ENCODE measurements at regions not wholly inside any gene's neighbourhood (a gene's known extent, or its start where the extent isn't known, plus 50 kb on each side); places are given as distances from the start of the nearest gene placed in this dataset.
A peak's percentile ranks its signal among the peaks of the same experiment; 100 is the strongest.

- FAIRE-seq (no peak), DNase-seq (ENCODE audit: extremely low spot score, insufficient read length, low read depth) (no peak)
These were observed 422.9 kb upstream of the OR4E1 start for GRCh38 chr14:22096514-22096895.

GRCh38 chr14:22095860-22096513 is 422.4 kb upstream of the OR4E1 start:
- FAIRE-seq (no peak), DNase-seq (ENCODE audit: extremely low spot score, insufficient read length, low read depth) (no peak)

GRCh38 chr14:22089940-22090339 is 416.3 kb upstream of the OR4E1 start:
- FAIRE-seq = no peak

GRCh38 chr14:22088614-22089342 is 415.2 kb upstream of the OR4E1 start:
- FAIRE-seq (no peak), DNase-seq (ENCODE audit: extremely low spot score, insufficient read length, low read depth) (no peak)

More at GRCh38 chr14:22089940-22090339, 416.3 kb upstream of the OR4E1 start:
- no peak for DNase-seq (ENCODE audit: extremely low spot score, insufficient read length, low read depth)

- no peak for FAIRE-seq
- no peak for DNase-seq (ENCODE audit: extremely low spot score, insufficient read length, low read depth)
These were observed 412.5 kb upstream of the OR4E1 start for GRCh38 chr14:22086131-22086530.

GRCh38 chr14:22084393-22085281 is 411.0 kb upstream of the OR4E1 start:
- no peak for FAIRE-seq
- no peak for DNase-seq (ENCODE audit: extremely low spot score, insufficient read length, low read depth)

- DNase-seq (ENCODE audit: extremely low spot score, insufficient read length, low read depth) (no peak), FAIRE-seq (no peak)
These were observed 407.7 kb upstream of the OR4E1 start for GRCh38 chr14:22081337-22081736.

- DNase-seq (ENCODE audit: extremely low spot score, insufficient read length, low read depth) = no peak
- FAIRE-seq = no peak
These were observed 406.1 kb upstream of the OR4E1 start for GRCh38 chr14:22079766-22080165.

- no peak for FAIRE-seq
- DNase-seq (ENCODE audit: extremely low spot score, insufficient read length, low read depth) = no peak
These were observed 400.2 kb upstream of the OR4E1 start for GRCh38 chr14:22073801-22074200.

GRCh38 chr14:22071006-22071405 is 397.4 kb upstream of the OR4E1 start:
- DNase-seq (ENCODE audit: extremely low spot score, insufficient read length, low read depth) (no peak), FAIRE-seq (peak; percentile 90)

GRCh38 chr14:22070119-22070982 is 396.7 kb upstream of the OR4E1 start:
- no peak for DNase-seq (ENCODE audit: extremely low spot score, insufficient read length, low read depth)
- peak; percentile 63 for FAIRE-seq

- DNase-seq (ENCODE audit: extremely low spot score, insufficient read length, low read depth) (no peak), FAIRE-seq (no peak)
These were observed 391.7 kb upstream of the OR4E1 start for GRCh38 chr14:22065347-22065746.

GRCh38 chr14:22059201-22059600 is 385.6 kb upstream of the OR4E1 start:
- DNase-seq (ENCODE audit: extremely low spot score, insufficient read length, low read depth) = no peak
- no peak for FAIRE-seq

GRCh38 chr14:22052795-22053194 is 379.2 kb upstream of the OR4E1 start:
- no peak for DNase-seq (ENCODE audit: extremely low spot score, insufficient read length, low read depth)
- FAIRE-seq = no peak

GRCh38 chr14:22047115-22047514 is 373.5 kb upstream of the OR4E1 start:
- FAIRE-seq = peak; percentile 81
- no peak for DNase-seq (ENCODE audit: extremely low spot score, insufficient read length, low read depth)

- no peak for FAIRE-seq
- no peak for DNase-seq (ENCODE audit: extremely low spot score, insufficient read length, low read depth)
These were observed 372.4 kb upstream of the OR4E1 start for GRCh38 chr14:22046063-22046462.

- FAIRE-seq = no peak
These were observed 370.6 kb upstream of the OR4E1 start for GRCh38 chr14:22044193-22044592.

GRCh38 chr14:22040781-22041125 is 367.1 kb upstream of the OR4E1 start:
- FAIRE-seq = no peak
- DNase-seq (ENCODE audit: extremely low spot score, insufficient read length, low read depth) = no peak

More at GRCh38 chr14:22044193-22044592, 370.6 kb upstream of the OR4E1 start:
- no peak for DNase-seq (ENCODE audit: extremely low spot score, insufficient read length, low read depth)

- FAIRE-seq = no peak
- no peak for DNase-seq (ENCODE audit: extremely low spot score, insufficient read length, low read depth)
These were observed 366.5 kb upstream of the OR4E1 start for GRCh38 chr14:22039938-22040780.
